ENCODE measurements at regions not wholly inside any gene's neighbourhood (a gene's known extent, or its start where the extent isn't known, plus 50 kb on each side); places are given as distances from the start of the nearest gene placed in this dataset.

DNA sequence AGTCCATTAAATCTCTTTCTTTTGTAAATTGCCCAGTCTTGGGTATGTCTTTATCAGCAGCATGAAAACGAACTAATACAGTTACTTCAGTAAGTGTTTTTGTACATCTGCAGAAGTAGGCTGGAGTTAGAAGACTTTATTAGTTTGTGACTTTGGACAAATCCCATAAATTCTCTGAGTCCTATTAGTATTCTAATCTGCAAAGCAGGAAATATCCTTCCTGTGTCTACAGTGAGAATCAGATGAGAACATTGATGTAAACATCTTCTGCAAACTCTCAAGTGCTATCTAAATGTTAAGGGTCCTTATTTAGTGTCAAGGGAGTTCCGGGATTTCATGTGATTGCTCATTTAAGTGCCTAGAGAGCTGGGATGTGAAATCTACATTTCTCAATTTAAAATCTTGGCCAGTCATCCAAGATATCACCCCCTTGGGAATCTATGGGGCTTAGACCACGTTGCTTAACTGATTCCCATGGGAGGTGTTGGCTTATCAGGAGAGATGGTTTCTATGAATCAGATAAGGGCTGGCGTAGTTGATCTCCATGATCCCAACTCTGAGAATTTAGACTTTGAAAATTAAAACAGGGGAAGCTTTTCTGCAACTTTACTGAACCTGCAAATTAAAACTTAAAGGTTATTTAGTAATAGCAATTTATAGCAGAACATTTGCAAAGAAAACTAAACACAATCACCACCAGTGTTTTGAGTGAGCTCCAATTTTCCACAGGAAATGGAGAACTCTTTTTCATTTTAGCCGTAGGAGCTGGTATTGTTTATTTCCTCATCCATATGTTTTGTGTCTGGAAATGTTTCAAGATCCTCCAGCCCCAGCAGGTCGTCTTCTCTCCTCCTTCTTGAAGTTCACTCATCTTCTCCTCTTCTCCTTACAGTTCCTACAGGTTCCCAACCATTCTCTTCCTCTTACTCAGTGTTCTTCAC, 241.6 kb upstream of the CD180 start:
- Mint-ChIP-seq H3K4me1 (no peaks in the 10 kb centered on the region), H3K9me3 (no peaks in the 10 kb centered on the region), H3K36me3 (no peaks in the 10 kb centered on the region), H3K27ac (no peak overlapping the region), H3K4me3 (no peak overlapping the region)
- DNase-seq (ENCODE audit: low spot score in 2 of 2) (no peak), ATAC-seq (no peak)

DNA sequence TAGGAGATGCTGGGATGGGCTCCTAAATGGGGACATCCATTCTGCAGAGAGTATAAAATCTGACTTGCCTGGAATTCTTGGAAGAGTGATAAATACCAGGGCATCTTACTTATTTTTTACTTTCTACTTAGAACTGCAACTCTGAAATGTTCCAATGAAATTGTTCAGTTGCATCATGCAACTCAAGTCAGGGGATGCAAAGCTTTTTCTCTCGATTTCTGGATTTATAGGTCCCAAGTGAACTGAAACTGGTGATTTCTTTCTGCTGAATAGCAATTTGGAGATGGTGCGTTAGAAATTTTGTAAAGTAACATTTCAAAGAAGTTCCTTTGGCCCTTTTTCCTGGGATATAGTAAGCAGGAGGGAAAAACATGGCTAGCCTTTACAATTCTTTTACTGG, 238.4 kb upstream of the CD180 start:
- no peak overlapping the region for H3K4me3 Mint-ChIP-seq
- H3K36me3 Mint-ChIP-seq: no peaks in the 10 kb centered on the region
- ATAC-seq (no peak), DNase-seq (ENCODE audit: low spot score in 2 of 2) (no peak)
- H3K4me1 Mint-ChIP-seq: no peaks in the 10 kb centered on the region
- no peaks in the 10 kb centered on the region for H3K9me3 Mint-ChIP-seq
- no peak overlapping the region for H3K27ac Mint-ChIP-seq

DNA sequence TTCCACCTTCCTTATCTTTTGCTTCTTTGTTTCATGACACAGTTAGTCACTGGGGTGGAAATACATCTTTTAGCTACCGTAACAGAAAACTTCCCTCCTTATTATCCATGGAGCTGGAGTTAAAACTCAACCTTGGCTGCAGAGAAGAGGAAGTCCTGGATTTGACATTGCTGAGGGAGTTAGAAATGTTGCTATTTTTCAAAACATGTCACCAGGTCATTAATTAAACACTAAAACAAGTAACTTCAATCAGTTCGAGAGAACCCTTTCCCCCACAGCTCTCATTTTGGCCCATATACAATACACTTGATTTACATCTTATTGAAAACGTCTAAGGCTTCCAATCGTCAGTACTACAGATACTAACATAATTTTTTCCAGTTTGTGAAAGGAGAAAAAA, 237.9 kb upstream of the CD180 start:
- Mint-ChIP-seq H3K27ac (no peak overlapping the region), H3K36me3 (no peaks in the 10 kb centered on the region)
- DNase-seq (ENCODE audit: low spot score in 2 of 2): no peak

DNA sequence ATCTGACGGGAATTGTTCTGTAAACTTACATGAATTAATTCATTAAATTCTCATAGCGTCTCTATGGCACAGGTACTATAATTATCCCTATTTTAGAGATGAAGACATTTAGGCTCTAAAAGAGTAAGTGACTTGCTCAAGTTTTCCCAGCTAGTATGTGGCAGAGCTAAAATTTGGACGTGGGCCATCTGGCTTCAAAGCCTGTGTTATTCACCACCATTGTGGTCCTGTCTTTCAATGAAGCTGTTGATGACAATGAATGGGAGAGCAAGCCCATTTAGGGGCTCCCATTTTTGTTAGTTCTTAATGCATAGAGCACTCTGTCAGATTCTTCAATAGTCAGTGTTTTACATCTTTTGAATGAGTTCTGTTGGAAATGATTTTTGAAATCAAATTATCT, 236.0 kb upstream of the CD180 start:
- Mint-ChIP-seq H3K9me3 (no peaks in the 10 kb centered on the region), H3K4me3 (no peak overlapping the region), H3K36me3 (no peaks in the 10 kb centered on the region), H3K4me1 (no peaks in the 10 kb centered on the region), H3K27ac (no peak overlapping the region)
- DNase-seq (ENCODE audit: low spot score in 2 of 2): no peak
- ATAC-seq: no peak

More for the DNA sequence above, 237.9 kb upstream of the CD180 start:
- Mint-ChIP-seq H3K4me1 (no peaks in the 10 kb centered on the region), H3K9me3 (no peaks in the 10 kb centered on the region), H3K4me3 (no peak overlapping the region)
- no peak for ATAC-seq

DNA sequence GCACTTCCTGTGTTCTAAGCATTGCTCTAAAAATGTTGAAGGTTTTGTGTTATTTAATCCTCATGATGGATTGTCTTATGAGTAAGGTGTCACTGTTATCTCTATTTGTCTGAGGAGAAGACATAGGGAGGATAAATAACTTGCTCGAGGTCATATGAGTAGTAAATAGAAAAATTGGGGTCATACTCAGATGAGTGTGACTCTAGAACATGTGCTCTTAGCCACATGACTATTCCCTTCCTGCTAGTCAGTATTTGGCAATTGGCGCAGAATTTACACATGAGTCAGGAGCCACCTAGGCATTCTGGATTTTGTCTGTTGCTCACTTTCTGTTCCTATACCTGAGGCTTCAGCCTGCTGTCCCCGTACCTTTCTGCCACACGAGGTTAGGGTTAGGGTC, 234.6 kb upstream of the CD180 start:
- H3K9me3 Mint-ChIP-seq: no peaks in the 10 kb centered on the region
- no peak overlapping the region for H3K27ac Mint-ChIP-seq
- H3K4me3 Mint-ChIP-seq: no peak overlapping the region
- no peak for DNase-seq (ENCODE audit: low spot score in 2 of 2)
- no peaks in the 10 kb centered on the region for H3K36me3 Mint-ChIP-seq
- H3K4me1 Mint-ChIP-seq: no peaks in the 10 kb centered on the region
- ATAC-seq: peak; percentile 13

DNA sequence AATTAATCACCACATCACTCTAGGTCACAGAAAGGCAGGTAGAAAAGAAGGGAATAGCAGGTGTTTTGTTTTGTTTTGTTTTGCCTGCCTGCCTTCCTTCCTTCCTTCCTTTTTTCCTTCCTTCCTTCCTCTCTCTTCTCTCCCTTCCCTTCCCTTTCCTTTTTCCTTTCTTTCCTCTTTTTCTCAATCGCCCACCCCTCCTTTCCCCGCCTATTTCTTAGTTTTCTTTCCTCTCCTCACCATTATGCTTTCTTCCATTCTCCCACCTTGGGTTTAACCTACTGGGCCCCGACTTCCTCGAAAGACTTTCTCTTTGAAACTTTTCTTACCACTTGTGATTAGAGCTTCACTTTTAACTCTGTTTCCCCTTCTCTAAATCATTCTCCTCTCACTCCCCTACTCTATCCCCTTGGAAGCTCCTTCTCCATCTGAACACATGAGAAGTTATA, 231.3 kb upstream of the CD180 start:
- H3K27ac Mint-ChIP-seq: no peak overlapping the region

DNA sequence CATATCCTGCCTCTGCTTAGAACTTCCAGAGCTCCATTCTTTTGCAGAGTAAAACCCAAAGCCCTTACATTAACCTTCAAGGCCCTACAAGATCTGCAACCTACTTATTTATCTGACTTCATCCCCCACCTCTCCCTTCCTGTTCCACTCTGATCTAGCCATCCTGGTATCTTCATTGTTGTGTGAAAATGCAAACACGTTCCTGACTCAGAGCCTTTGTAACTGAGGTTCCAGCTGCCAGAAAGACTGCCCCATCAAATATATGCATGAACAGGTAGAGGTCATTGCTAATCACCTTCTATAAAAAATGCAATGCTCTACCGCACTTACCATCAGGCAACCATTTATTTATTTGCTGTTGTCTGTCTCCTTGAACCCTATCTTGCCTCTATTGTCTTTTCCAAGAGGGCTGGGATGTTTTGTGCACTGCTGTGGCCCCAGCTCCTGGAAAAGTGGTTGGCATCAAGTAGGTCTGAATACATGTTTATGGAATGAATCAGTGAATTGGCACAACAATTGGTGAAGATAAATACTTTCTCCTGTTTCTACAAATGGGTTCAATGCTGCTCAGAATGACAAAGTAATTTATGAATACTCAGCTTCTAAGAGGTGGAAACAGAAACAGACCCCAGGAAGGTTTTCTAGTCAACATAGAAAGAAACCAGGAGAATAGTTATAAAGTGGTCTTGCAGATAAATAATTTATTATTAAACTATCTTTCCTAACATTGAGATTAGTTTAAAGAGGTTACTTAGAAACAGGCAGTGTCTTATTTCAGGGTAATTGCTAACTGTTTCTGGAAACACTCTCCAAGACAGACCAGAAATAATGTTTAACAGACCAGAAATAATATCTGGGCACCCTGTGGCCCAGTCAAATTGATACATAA, 230.6 kb upstream of the CD180 start:
- ATAC-seq (no peak), DNase-seq (ENCODE audit: low spot score in 2 of 2) (no peak)
- H3K4me3 Mint-ChIP-seq: no peak overlapping the region
- peaks cover 3% of the 10 kb centered on the region for H3K4me1 Mint-ChIP-seq
- peaks cover under 1% of the 10 kb centered on the region for H3K9me3 Mint-ChIP-seq
- no peak overlapping the region for H3K27ac Mint-ChIP-seq
- H3K36me3 Mint-ChIP-seq: no peaks in the 10 kb centered on the region

More for the DNA sequence above, 231.3 kb upstream of the CD180 start:
- H3K4me1 Mint-ChIP-seq: no peaks in the 10 kb centered on the region
- H3K4me3 Mint-ChIP-seq: no peak overlapping the region
- H3K9me3 Mint-ChIP-seq: no peaks in the 10 kb centered on the region
- no peak for DNase-seq (ENCODE audit: low spot score in 2 of 2)
- ATAC-seq: no peak
- H3K36me3 Mint-ChIP-seq: no peaks in the 10 kb centered on the region

DNA sequence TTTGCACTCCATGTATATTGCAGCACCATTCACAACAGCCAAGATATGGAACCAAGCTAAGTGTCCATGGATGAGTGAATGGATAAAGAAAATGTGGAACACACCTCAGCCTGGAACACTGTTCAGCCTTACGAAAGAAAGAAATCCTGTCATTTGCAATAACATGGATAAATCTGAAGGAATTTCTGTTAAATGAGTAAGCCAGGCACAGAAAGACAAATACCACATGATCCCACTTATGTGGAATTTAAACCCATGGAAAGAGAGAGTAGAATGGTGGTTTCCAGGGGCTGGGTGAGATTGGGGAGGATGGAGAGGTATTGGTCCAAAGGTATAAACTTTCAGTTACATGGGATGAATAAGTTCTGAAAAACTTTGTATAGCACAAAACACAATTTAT, 228.9 kb upstream of the CD180 start:
- H3K9me3 Mint-ChIP-seq: peaks cover 7% of the 10 kb centered on the region
- no peaks in the 10 kb centered on the region for H3K36me3 Mint-ChIP-seq
- H3K4me1 Mint-ChIP-seq: peaks cover 6% of the 10 kb centered on the region
- ATAC-seq (no peak), DNase-seq (ENCODE audit: low spot score in 2 of 2) (no peak)
- H3K27ac Mint-ChIP-seq: no peak overlapping the region
- H3K4me3 Mint-ChIP-seq: no peak overlapping the region

DNA sequence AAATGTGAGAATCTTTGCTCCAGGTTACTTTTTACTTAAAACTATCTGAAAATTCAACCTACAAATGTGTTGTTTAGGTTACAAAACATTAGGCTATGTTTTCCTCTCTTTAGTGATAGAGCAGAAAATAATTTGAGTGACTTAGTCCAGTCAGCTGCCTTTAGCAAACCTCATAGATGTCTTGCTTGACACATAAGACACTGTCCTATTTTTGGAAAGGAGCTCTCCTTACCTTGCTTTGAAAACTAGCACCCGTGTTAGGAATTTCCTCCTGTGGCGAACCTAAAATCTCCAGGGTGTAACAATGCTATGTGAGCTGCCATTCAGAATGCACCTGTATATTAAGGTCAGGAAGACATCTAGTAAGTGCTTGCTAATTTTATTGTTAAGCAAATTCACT, 221.2 kb upstream of the CD180 start:
- ATAC-seq (no peak), DNase-seq (ENCODE audit: low spot score in 2 of 2) (no peak)
- Mint-ChIP-seq H3K27ac (no peak overlapping the region), H3K9me3 (peaks cover 7% of the 10 kb centered on the region), H3K4me1 (peaks cover 16% of the 10 kb centered on the region), H3K4me3 (no peak overlapping the region), H3K36me3 (no peaks in the 10 kb centered on the region)

DNA sequence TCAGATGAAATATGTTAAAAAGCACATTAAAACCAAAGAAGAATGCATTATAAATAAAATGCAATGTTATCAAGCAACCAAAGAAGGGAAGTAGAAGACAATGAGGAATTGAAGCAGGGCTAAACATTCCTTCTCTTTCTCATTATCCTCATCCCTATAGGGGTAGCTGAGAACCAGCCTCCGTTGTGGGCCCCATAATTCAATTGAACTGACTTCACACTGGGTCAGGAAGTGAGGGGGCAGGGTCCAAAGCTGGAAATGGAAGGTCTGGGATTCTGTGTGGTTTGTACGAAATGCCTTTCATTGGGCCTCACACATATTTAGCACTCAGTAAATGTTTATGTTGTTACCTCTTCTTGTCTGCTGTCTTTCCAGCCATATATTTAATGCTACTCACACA, 220.4 kb upstream of the CD180 start:
- DNase-seq (ENCODE audit: low spot score in 2 of 2) (no peak), ATAC-seq (no peak)
- Mint-ChIP-seq H3K27ac (peak overlapping the region; percentile 36), H3K9me3 (peaks cover 4% of the 10 kb centered on the region), H3K4me3 (no peak overlapping the region), H3K36me3 (no peaks in the 10 kb centered on the region), H3K4me1 (peaks cover 11% of the 10 kb centered on the region)

DNA sequence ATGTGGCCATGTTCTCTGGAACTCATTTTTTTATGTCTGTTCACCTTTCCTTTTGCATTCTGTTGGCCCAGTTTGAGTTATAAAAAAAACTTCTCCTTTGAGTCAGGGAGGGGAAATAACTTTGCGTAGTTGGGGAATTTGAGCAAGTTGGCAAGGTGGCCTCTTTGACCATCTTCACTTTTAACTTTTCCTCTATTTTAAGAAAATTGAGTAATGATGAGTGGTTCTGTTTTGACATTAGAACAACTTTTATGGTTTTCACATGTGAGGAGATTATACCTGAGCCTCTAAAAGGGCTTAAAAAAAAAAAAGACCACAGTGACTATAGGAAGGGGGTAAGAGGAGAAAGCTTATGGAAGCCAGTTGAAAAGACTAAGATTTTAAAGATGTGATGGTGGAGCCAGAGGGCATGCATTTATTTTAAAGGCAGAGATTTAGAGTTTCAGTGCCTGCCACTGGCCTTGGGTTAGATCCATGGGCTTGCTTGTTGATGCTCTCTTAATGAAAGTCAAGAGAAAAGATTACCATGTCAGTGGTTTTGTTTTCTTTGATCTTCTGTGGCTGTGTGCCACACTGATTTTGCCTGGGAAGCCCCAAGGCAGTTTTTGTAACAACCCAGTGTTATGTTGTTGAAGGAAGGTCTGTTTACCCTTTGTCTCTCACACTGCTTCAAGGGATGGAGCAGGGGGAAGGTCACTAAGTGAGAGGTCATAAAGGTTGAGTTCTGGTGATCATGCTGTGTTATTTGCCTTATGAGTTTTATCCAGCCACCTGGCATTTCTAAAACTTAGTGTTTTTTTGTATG, 219.7 kb upstream of the CD180 start:
- no peak for DNase-seq (ENCODE audit: low spot score in 2 of 2)
- Mint-ChIP-seq H3K9me3 (peaks cover 3% of the 10 kb centered on the region), H3K36me3 (no peaks in the 10 kb centered on the region), H3K27ac (peak overlapping the region; percentile 36), H3K4me1 (peaks cover 10% of the 10 kb centered on the region), H3K4me3 (no peak overlapping the region)
- peak; percentile 48 for ATAC-seq

DNA sequence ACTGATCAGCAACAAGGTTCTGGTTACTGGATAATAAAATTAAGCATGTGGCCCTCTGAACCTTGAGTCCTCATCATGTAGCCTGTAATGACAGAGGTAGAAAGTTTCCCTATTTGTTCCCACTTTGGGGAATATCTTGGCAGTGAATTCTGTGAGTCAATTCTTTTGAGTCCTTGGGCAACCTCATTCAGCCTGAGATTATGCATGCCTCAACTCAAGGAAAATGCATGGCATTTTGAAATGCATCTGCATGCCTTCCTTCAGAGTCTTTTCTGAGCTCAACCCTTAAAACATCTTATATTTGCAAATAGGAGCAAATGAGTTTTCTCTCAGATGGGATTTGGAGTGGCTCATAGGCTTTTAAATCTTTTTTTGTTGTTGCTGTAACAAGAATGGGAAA, 218.1 kb upstream of the CD180 start:
- no peak overlapping the region for H3K4me3 Mint-ChIP-seq
- no peaks in the 10 kb centered on the region for H3K9me3 Mint-ChIP-seq

DNA sequence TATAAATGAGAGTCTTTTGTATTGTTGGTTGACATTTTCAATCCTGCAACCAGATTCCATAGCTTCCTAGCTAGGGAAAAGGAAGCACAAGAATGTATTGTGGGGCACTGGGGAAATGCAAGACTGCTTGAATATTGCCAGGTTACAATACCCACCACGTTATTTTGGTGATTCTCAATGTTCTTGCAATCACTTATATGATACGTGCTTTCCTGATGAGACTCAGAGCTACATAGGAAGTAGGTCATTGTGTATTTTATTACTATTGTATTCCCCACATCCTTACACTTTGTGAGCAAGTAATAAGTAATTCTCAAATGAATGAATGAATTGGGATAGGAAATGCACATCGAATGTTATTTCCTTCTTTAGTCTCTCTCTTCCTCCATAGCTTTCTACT, 217.1 kb upstream of the CD180 start:
- ATAC-seq (no peak), DNase-seq (ENCODE audit: low spot score in 2 of 2) (no peak)
- Mint-ChIP-seq H3K36me3 (no peaks in the 10 kb centered on the region), H3K27ac (no peak overlapping the region), H3K9me3 (no peaks in the 10 kb centered on the region), H3K4me1 (peaks cover 10% of the 10 kb centered on the region), H3K4me3 (no peak overlapping the region)

More for the DNA sequence above, 218.1 kb upstream of the CD180 start:
- Mint-ChIP-seq H3K36me3 (no peaks in the 10 kb centered on the region), H3K27ac (no peak overlapping the region), H3K4me1 (peaks cover 10% of the 10 kb centered on the region)
- DNase-seq (ENCODE audit: low spot score in 2 of 2) (no peak), ATAC-seq (no peak)

DNA sequence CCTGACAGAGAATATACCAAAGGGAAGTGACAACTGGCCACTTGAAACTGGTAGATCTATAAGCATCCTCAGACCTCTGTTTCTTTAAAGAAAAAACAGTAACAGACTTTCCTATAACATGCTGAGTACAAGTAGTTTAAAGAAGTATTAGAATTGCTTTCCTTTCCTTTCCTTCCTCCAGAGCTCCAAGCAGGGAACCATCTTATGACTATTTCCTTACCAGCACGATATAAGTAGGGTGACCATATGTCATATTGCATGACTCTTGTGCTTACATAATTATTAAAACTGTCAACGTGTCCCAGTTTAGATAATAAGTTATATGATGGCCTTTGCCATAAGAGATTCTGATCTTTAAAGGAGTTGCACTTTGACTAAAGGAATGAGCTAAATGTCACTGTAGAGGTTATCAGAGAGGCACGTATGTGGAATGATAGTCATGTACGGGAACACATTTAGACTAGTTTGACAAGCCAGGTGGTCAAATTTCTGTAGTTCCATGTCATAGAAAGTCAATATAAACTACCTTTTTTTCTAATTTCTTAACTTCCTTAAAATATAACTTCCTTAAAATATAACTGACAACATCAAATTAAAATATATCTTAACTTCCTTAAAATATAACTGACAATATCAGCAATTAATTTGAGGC, 212.7 kb upstream of the CD180 start:
- Mint-ChIP-seq H3K4me3 (no peak overlapping the region), H3K27ac (no peak overlapping the region), H3K4me1 (no peaks in the 10 kb centered on the region), H3K9me3 (no peaks in the 10 kb centered on the region), H3K36me3 (no peaks in the 10 kb centered on the region)
- DNase-seq (ENCODE audit: low spot score in 2 of 2) (no peak), ATAC-seq (no peak)
